Calu3 (cell line): ENCODE measurements at regions not wholly inside any gene's neighbourhood (a gene's known extent, or its start where the extent isn't known, plus 50 kb on each side); places are given as distances from the start of the nearest gene placed in this dataset.

ENCODE experiments used
- BruUV-seq: library from RNA; stranded (reverse); fragments of 400-500 nt; replicated peaks from 2 replicates; lab custom pipeline; 2021; lab: Mats Ljungman, UMichigan
- CTCF ChIA-PET: fragments of 300-600 bp; sonication (Branson Sonifier 250); formaldehyde crosslinking; loops from one replicate; lab custom pipeline; 2022; ENCODE audit warnings: antibody characterized with exemption; lab: Charles Lee
- DNase-seq: peaks from one replicate; pipeline ENCODE4 v3.0.0; 2022
- H3K27ac Mint-ChIP-seq: one replicate; pipeline ENCODE4 v1.8.0; 2022; ENCODE audit warnings: mixed read lengths; ENCODE audit not compliant: unreplicated experiment
- H3K27me3 Mint-ChIP-seq: one replicate; pipeline ENCODE4 v1.8.0; 2022; ENCODE audit warnings: mixed read lengths; ENCODE audit not compliant: unreplicated experiment
- H3K36me3 Mint-ChIP-seq: one replicate; pipeline ENCODE4 v1.8.0; 2022; ENCODE audit warnings: mild to moderate bottlenecking, moderate library complexity, mixed read lengths; ENCODE audit not compliant: insufficient read depth, unreplicated experiment
- H3K4me1 Mint-ChIP-seq: one replicate; pipeline ENCODE4 v1.8.0; 2022; ENCODE audit warnings: mild to moderate bottlenecking, low read depth, mixed read lengths; ENCODE audit not compliant: unreplicated experiment
- H3K4me3 Mint-ChIP-seq: one replicate; pipeline ENCODE4 v1.8.0; 2022; ENCODE audit warnings: mild to moderate bottlenecking, low read depth, moderate library complexity, mixed read lengths; ENCODE audit not compliant: unreplicated experiment
- H3K9me3 Mint-ChIP-seq: one replicate; pipeline ENCODE4 v1.8.0; 2022; ENCODE audit warnings: low read depth, mixed read lengths; ENCODE audit not compliant: unreplicated experiment
- CTCF ChIP-seq: fragments of 200-600 bp; IDR thresholded peaks from one replicate; pipeline ENCODE4 v1.8.0; 2022; ENCODE audit warnings: antibody characterized with exemption; ENCODE audit not compliant: unreplicated experiment
- intact Hi-C: fragments of 100-400 bp; cut with micrococcal nuclease; formaldehyde crosslinking; loops from one replicate; pipeline ENCODE4 v1.10.0; 2022; ENCODE audit not compliant: unreplicated experiment

- Mint-ChIP-seq H3K36me3 (no peaks in the 10 kb centered on the region), H3K27ac (no peak overlapping the region), H3K4me3 (no peak overlapping the region), H3K4me1 (peaks cover 25% of the 10 kb centered on the region), H3K27me3 (no peaks in the 10 kb centered on the region), H3K9me3 (peaks cover 2% of the 10 kb centered on the region)
- no TSS peak for BruUV-seq
- no peak for TF ChIP-seq CTCF
- CTCF ChIA-PET: interaction anchor here (1.1 kb wide), 1 partner anchor 20 kb away, joined by 5 read pairs; no protein-coding TSS in a partner anchor
- intact Hi-C loops: no loop called here
- DNase-seq: no peak
Observed at GRCh38 chr7:22676385-22676784, 50.6 kb upstream of the IL6 start.

- Mint-ChIP-seq H3K4me1 (peaks cover 28% of the 10 kb centered on the region), H3K9me3 (peaks cover 2% of the 10 kb centered on the region), H3K4me3 (no peak overlapping the region), H3K27ac (no peak overlapping the region), H3K36me3 (no peaks in the 10 kb centered on the region), H3K27me3 (no peaks in the 10 kb centered on the region)
- no TSS peak for BruUV-seq
- TF ChIP-seq CTCF: no peak
- intact Hi-C loops: no loop called here
- DNase-seq: no peak
- CTCF ChIA-PET: interaction anchor here (0.6 to 1.1 kb wide), 4 partner anchors 20 to 103 kb away, joined by 3 to 5 read pairs (median 4); no protein-coding TSS in a partner anchor
Observed at GRCh38 chr7:22675917-22676343, 51.1 kb upstream of the IL6 start.

- no peak overlapping the region for H3K27ac Mint-ChIP-seq
- BruUV-seq: no TSS peak
- no peaks in the 10 kb centered on the region for H3K36me3 Mint-ChIP-seq
- no peak for TF ChIP-seq CTCF
- peaks cover 28% of the 10 kb centered on the region for H3K4me1 Mint-ChIP-seq
- H3K9me3 Mint-ChIP-seq: peaks cover 2% of the 10 kb centered on the region
- H3K4me3 Mint-ChIP-seq: no peak overlapping the region
- intact Hi-C loops: no loop called here
- H3K27me3 Mint-ChIP-seq: no peaks in the 10 kb centered on the region
- DNase-seq: no peak
- CTCF ChIA-PET: interaction anchor here (0.6 to 1.1 kb wide), 7 partner anchors 20 to 803 kb away, joined by 3 to 5 read pairs (median 3); no protein-coding TSS in a partner anchor
Observed at GRCh38 chr7:22675421-22675820, 51.6 kb upstream of the IL6 start.

GRCh38 chr7:22672846-22673680, 53.9 kb upstream of the IL6 start:
- Mint-ChIP-seq H3K36me3 (peaks cover 8% of the 10 kb centered on the region), H3K27me3 (no peaks in the 10 kb centered on the region), H3K4me3 (no peak overlapping the region), H3K9me3 (peaks cover 4% of the 10 kb centered on the region), H3K4me1 (peaks cover 46% of the 10 kb centered on the region), H3K27ac (no peak overlapping the region)
- intact Hi-C loops: no loop called here
- BruUV-seq: no TSS peak
- TF ChIP-seq CTCF: no peak
- DNase-seq: no peak
- CTCF ChIA-PET: interaction anchor here (0.7 kb wide), 2 partner anchors 50 to 55 kb away, joined by 3 read pairs; no protein-coding TSS in a partner anchor
